ENCODE measurements at regions not wholly inside any gene's neighbourhood (a gene's known extent, or its start where the extent isn't known, plus 50 kb on each side); places are given as distances from the start of the nearest gene placed in this dataset.
A peak's percentile ranks its signal among the peaks of the same experiment; 100 is the strongest.
"Not testable (repeated sequence)": the region's sequence is repeated elsewhere in the genome, so short reads cannot be mapped to it uniquely, and the experiment has no call there.

DNA sequence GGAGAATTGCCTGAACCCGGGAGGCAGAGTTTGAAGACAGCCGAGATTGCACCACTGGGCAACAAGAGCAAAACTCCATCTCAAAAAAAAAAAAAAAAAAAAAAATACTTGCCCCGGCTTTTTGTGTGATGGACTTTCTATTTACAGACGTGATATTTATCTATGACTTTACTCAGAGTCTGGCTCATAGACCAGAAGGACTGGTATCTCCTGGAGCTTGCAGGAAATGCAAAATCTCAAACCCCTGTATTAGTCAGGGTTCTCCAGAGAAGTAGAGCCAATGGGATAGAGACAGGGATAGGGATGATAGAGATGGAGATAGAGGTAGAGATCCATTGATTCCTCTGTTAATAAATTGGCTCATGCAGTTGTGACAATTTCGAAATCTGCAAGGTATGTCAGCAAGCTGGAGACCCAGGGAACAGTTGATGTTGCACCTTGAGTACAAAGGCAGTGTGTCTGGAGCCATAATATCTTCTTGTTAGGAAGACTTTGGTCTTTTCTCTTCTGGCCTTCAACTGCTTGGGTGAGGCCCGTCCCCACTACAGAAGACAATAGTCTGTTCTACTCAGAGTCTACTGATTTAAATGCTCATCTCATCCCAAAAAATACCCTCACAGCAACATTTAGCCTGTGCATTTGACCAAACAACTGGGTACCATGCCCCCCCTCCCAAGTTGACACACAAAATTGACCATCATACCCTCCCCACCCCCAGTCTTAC is 195.4 kb upstream of the MSX2 start:
- DNase-seq, result no peak

DNA sequence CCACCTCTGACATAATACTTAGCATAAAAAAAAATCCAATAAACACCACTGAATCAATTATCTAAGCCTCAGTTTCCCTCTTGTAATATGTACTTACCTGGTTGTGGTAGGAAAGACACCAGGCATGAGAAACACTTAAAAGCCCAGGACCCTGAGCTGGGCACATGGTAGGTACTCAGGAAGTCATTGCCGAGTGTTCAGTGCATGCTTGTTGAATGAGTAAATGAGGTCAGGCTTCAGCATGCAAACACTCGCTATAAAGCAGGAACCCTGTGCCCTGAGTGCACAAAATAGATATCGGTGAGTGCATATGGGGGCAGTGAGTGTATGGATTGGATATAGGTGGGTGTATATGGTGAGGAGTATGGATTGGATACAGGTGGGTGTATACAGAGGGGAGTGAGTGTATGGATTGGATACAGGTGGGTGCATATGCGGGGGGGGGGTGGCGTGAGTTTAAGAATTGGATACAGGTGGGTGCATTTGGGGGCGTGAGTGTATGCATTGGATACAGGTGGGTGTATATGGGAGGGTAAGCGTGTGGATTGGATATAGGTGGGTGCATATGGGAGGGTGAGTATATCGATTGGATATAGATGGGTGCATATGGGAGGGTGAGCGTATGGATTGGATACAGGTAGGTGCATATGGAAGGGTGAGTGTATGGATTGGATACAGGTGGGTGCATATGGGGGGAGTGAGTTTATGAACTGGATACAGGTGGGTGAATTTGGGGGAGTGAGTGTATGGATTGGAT is 194.3 kb upstream of the MSX2 start:
- DNase-seq, result no peak

DNA sequence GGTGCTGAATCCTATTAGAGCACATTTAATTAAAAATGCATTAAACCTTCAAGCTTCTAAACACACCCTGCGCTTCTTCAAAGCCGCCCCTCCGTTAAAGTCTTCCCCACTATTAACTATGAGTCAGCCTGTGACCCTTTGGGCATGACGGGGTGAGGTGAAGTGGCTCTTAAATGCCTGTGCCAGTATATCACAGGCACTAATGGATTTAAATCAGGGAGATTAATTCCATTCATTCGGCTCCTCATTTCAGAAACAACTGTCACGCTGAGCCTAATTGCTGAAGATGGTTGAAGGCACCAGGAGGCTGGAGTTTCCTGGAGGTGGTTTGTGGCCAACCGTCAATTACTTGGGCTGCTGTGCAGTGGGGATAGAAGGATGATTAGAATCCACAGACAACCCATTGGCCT is 192.6 kb upstream of the MSX2 start:
- no peak for DNase-seq

DNA sequence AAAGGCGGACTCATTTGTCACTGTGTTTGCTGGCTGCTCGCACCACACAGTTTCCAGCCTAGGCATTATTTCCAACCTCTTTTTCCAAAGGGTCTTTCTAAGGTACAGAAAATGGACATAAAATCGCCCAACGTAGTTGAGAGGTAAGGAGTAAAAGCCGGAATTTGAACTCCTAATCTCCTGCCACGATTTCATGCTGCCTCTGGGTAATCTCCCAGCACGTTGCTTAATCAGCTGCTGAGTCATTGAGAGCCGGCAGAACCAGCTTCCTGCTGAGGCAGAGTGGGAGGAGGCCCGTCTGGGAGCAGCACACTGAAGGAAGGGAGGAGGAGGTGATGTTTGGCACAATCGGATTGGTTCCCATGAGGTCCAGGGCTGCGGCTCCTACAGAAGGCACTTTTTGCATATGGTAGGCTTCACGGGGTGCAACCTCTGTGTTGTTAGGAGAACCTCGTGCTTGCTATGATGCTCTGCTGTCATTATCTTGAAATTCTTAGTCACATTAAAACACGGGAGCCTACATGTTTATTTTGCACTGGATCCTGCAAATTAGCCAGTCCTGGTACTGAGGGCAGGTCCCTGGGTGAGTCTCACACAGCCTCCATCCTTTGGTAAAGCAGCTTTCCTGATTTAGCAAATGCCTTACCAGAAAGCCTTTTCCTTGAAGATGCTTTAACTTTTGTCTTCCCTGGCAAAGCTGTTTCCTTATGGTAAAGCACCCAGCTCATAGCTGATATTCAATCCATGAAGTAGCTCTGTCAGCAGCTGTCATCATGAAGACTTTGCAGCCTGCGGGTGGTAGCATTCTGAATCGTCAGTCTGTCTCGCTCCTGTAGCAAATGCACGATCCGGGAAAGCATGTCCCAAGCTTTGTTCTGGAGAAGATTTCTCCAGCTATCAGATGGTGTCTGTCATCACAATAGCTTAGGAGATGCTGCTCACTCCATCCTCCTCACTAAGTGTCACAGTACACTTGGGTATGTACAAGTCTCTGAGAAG is 191.6 kb upstream of the MSX2 start:
- peak; percentile 68 for DNase-seq

DNA sequence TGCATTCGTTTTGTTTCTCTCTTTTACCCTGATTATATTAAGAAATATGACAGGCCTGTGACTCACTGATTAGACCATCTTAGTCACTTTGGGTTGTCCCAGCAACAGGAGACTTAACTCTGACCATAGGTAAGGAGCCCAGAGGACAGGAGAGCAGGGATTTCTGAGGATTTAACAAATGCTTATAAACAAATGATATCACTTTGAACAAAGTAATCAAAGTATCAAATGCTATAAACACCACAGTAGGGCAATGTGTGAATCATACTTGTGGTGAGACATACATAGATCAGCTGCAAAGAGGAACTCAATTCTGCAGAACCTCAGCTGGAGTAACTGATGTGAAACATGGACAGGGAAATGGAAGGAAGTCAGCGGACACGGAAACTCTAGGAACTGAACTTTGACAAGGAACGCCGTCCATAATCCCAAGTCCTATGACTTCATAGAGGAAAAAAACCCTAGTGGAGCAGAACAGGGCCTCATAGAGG is 190.6 kb upstream of the MSX2 start:
- no peak for DNase-seq

DNA sequence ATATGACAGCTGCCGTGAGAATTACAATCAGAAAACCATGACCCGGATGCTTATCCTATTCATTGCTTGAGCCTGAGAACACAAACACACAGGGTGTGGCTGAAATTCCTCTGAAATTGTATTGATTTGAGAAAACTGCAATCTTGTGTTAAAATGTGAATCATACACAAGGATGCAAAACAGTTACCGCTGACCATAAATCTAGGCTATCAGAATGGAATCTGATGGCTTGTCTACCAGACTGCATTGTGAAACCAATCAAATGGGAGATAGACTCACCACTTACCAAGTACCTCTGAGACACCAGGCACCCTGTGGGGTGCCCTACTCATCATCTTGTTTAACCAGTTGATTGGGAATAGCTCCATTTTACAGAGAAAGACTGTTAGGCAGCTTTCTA is 188.7 kb upstream of the MSX2 start:
- no peak for DNase-seq

DNA sequence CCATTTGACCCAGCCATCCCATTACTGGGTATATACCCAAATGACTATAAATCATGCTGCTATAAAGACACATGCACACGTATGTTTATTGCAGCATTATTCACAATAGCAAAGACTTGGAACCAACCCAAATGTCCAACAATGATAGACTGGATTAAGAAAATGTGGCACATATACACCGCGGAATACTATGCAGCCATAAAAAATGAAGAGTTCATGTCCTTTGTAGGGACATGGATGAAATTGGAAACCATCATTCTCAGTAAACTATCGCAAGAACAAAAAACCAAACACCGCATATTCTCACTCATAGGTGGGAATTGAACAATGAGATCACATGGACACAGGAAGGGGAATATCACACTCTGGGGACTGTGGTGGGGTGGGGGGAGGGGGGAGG is 184.6 kb upstream of the MSX2 start:
- DNase-seq, result not testable (repeated sequence)

DNA sequence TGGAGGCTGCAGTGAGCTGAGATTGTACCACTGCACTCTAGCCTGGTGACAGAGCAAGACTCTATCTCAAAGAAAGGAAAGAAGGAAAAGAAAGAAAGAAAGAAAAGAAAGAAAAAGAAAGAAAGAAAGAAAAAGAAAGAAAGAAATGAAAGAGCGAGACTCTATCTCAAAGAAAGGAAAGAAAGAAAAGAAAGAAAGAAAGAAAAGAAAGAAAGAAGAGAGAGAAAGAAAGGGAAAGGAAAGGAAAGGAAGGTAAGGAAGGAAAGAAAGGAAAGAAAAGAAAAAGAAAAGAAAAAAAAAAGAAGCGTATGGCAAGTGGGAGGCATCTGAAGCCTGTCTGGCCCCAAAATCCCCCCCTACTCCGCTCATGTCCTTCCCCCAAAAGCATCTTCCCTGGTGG is 182.3 kb upstream of the MSX2 start:
- DNase-seq, result no peak

DNA sequence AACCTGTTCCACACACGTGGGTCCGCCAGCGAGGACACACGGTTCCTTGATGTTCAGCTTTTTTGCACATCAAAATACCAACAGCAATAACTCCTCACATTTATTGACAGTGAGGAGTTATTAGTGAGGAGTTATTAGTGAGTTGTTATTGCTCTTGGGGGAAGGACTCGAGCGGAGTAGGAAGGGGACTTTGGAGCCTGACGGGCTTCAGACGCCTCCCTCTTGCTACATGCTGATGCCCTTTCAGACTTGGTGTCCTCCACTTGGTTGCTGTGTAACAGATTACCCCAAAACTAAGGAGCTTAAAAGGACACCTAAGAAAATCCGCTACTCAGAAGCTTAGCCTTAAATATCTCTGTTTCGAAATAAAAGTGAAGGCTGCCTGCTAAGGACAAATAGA is 181.9 kb upstream of the MSX2 start:
- no peak for DNase-seq

DNA sequence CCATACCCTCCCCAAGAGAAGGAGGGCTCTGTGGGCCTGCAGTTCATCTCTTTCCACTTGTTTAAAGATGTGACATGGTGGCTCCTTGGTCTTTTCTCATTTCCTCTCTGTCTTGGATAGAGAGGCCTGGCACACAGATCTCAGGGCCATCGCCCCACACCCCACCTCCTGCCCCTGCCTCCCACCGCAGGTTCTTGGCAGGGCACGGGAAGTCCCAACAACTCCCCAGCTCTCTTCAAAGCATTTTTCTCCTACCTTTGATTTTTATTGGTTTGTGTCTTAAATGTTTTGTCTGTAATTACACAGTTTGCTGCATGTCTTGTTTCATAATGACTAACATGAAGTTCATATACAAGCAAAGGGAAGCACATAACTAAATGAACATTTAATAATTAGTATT is 178.5 kb upstream of the MSX2 start:
- DNase-seq, result no peak

DNA sequence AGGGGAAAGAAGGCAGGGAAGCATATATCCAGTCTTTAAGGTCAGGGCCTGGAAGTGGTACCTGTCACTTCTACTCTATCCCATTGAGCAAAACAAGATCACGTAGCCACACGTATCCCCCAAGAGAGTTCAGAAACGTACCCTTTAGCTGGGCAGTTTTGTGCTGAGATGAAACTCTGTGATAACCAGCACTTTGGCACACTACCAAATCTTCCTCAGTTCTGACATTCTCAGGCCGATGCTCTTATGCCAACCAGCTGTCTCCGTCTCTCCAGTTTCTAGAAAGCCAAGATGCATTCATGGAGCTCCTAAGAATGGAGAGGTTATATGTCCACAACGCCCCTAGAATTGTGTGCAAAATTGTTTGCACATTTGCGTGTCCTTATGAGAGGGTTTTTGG is 176.6 kb upstream of the MSX2 start:
- no peak for DNase-seq

DNA sequence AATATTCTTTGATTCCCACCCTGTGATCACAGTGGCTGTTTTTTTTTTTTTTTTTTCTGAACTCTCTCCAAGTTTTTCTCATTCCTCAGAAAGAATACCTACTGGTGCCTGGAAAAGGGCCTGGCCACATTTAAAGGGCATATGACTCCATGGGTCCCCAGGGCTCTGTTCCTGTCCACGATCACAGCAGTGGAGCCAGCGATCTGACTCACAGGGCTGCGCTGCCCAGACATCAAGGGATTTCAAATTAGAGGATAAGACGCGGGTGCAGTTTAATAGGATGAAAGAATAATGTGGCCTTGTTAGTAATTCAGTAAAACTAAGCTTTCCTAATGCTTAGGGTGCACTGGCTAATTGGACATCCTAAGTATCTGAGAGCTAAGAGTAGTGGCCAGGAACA is 175.1 kb upstream of the MSX2 start:
- DNase-seq, result no peak

DNA sequence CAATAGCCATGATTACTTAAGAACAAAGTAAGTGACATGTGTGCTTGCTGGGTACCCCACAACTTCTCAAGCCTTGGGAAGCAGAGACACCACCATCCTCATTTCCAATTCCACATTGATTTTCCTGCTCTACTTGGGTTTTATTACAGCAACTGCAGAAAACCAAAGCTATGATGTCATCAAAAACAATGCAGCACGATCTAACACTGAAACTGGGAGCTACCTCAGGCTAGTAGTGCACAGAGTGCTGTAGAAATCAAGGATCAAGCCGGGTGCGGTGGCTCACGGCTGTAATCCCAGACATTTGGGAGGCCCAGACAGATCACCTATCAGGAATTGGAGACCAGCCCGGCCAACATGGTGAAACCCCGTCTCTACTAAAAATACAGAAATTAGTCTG is 174.4 kb upstream of the MSX2 start:
- DNase-seq, result no peak

DNA sequence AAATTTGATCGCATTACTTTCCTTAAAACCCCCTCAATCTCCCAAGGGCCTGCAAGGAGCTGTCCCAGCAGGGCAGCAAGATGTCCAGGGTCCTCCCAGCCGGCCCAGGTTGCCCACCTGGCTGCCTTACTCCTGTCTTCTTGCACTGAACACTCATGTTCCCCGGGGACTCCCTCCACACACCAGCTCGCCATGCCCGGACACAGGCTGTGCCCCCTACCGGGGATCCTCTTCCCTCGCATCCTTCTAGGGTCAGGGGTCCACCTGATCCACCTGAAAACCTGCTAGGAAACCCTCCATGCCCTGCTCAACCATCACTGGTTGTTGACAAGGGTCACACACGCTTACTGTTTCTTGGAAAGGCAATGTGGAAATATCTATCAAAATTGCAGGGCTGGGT is 172.0 kb upstream of the MSX2 start:
- no peak for DNase-seq

DNA sequence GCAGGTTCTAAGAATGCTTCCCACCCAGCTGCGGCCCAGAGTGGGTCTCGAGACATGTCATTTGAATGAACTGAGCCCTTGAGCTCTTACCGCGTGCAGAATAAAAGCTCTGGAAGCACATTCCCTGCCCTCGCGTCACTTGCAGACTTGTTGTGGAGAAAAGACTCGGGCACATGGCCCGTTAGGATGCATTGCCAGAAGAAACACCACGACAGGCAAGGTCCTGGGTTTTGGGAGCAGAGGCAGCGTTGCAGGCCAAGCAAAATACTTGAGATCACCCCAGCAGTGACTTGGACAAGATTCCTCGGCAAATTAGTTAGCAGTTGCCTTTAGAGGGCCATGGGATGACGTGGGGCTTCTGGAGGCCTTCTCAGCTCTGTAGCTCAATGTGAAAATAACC is 170.8 kb upstream of the MSX2 start:
- DNase-seq, result no peak

DNA sequence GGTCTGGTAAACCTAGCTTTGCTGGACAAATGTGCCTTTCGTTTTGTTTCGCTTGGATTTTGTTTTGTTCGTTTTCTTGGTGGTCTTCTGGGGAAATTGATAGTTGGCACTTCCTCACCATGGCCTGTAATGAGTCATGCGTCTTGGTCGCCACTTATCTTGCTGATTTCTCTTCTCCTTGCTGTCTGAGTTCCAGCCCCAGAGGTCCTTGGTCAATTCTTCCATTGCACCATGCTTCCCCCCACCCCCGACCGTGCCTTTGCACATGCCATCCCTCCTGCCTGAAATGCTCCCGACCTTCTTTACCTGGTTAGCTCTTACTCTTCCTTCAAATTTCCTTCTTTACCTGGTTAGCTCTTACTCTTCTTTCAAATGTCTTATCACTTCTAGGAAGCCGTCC is 168.7 kb upstream of the MSX2 start:
- DNase-seq, result no peak

DNA sequence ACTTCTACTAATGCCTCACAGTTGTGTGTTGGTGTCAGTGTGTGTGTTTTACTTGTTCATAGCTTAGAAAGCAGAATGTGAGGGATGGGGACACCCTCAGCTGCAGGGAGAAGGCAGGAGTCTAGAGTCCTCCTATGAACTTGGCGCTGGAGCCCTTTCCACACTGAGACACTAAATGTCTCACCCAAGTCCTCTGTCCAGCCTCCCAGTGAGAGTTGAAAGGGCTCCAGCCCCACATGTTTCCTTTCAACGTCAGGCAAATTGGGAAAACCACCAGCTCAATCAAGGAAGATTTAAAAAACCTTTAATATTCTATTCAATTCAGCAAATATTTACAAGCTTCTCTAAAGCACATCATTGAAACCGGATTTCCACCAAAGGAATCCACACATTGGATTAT is 167.6 kb upstream of the MSX2 start:
- no peak for DNase-seq

DNA sequence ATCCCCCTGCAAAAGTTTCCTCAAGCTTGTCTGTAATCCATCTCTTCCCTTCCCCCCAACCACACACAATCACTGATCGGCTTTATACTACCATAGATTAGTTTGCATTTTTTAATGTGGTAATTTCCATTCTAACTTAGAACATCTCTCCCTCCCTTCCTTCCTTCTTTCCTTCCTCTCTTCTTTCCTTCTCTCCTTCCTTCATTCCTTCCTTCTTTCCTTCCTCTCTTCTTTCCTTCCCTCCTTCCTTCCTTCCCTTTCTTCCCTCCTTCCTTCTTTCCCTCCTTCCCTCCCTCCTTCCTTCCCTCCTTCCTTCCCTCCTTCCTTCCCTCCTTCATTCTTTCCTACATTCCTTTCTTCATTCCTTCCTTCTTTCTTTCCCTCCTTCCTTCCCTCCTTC is 166.2 kb upstream of the MSX2 start:
- DNase-seq, result no peak

DNA sequence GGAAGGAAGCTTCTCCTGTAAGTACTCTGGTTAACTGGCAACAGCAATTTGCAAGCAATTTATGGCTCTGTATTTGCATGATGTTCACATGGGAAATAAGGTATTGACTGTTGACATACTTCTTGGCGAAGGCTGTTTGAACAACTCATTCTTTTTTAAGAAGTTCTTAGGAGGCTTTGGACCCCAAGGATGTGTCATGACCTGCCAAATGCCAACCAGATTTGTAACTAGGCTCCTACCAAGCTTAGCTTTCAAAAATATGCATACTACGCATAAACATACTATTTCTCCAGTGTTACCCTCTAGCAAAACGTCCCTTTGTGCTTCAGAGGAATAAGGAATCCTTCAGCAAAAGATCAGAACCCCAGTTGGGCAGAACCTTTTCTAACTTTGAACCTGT is 165.2 kb upstream of the MSX2 start:
- DNase-seq, result no peak

DNA sequence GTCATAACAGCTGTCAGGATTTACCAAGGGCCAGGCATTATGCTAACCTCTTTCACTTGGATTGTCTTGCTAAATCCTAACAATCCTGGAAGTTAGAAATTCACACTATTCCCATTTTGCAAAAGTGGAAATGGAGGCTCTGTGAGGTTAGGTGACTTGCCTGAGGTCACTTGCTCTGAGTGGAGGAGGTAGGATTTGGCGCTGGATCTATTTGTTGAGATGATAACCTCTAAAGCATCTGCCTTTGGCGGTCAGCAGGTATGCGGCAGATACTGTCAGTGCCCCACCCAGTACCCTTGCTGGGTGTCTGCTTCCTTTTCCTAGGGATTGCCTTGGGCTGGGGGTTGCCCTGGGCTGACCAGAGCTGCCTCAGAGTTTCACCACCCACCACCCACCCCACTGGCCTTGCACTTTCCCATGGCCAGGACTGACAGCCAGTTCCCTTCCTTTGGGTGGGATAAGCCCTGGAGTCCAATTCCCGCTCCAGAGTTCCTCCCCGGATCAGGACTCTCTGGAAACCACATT is 164.8 kb upstream of the MSX2 start:
- no peak for DNase-seq

DNA sequence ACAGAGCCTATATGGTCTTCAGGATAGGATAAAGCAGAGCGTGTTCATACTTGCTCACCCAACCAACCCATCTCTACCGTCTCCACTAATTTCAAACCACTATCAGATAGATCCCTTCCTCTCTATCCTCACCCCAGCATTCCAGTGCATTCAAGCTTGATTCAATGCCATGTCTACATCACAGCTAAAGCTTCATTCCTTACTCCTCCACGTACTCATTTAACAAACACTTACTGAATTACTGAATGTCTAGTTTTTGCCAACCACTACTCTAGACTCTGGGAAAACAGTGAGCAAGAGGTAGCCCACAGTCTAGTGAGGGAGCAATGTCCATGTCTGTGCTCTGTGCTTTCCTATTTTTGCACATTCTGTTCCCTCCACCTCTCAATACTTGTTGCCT is 163.5 kb upstream of the MSX2 start:
- no peak for DNase-seq

DNA sequence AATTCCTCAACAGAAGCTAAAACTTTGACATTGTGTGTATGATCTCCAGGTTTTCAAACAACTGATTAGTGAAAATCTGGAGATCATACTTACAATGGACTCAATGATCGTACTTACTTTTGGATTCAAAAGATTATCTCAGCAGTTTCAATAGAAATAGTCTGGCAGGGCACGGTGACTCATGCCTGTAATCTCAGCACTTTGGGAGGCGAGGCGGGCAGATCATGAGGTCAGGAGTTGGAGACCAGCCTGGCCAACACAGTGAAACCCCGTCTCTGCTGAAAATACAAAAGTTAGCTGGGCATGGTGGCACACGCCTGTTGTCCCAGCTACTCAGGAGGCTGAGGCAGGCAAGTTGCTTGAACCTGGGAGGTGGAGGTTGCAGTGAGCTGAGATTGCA is 161.3 kb upstream of the MSX2 start:
- DNase-seq, result not testable (repeated sequence)

DNA sequence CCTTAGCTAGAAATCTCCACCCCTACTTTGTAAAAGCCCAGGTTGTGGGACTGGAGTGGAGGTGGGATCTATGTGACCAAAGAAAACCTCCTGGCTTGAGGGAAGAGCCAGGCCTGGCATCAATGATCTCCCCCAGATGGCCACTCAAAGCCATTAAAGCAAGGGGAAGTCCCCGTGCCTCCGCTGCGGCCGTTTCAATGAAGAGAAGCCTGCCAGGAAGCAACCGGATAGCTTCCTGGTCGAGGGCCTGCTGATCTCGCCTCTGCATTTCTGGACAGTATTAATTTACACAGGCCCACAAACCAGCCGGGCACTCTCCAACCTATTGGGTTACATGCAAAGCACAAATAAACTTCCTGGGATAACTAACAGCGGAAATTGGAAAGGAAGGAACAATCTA is 160.5 kb upstream of the MSX2 start:
- no peak for DNase-seq
